GM19452 (cell line): ENCODE measurements at regions not wholly inside any gene's neighbourhood (a gene's known extent, or its start where the extent isn't known, plus 50 kb on each side); places are given as distances from the start of the nearest gene placed in this dataset.

Experiments used
- ATAC-seq: cut with Tn5 transposase; IDR thresholded peaks from one replicate; pipeline ENCODE4 v1.9.1; 2021; ENCODE audit not compliant: unreplicated experiment

GRCh38 chr3:148601766-148602685, 95.7 kb upstream of the AGTR1 start:
- no peak for ATAC-seq

- no peak for ATAC-seq
Measured at GRCh38 chr3:148604270-148605085, 93.2 kb upstream of the AGTR1 start.

GRCh38 chr3:148605521-148605920, 92.2 kb upstream of the AGTR1 start:
- no peak for ATAC-seq

- no peak for ATAC-seq
Measured at GRCh38 chr3:148606979-148607378, 90.7 kb upstream of the AGTR1 start.

- ATAC-seq = no peak
Measured at GRCh38 chr3:148607491-148607890, 90.2 kb upstream of the AGTR1 start.

- ATAC-seq = no peak
Measured at GRCh38 chr3:148612278-148612677, 85.4 kb upstream of the AGTR1 start.

GRCh38 chr3:148615382-148615781, 82.3 kb upstream of the AGTR1 start:
- ATAC-seq = no peak

- no peak for ATAC-seq
Measured at GRCh38 chr3:148625095-148625736, 72.5 kb upstream of the AGTR1 start.

- ATAC-seq = no peak
Measured at GRCh38 chr3:148625991-148626390, 71.7 kb upstream of the AGTR1 start.

GRCh38 chr3:148629006-148629405, 68.7 kb upstream of the AGTR1 start:
- ATAC-seq = no peak

- ATAC-seq = no peak
Measured at GRCh38 chr3:148631124-148631903, 66.4 kb upstream of the AGTR1 start.

GRCh38 chr3:148641722-148642121, 56.0 kb upstream of the AGTR1 start:
- no peak for ATAC-seq

- ATAC-seq = no peak
Measured at GRCh38 chr3:148642214-148642613, 55.5 kb upstream of the AGTR1 start.

- no peak for ATAC-seq
Measured at GRCh38 chr3:148642616-148643015, 55.1 kb upstream of the AGTR1 start.

- ATAC-seq = no peak
Measured at GRCh38 chr3:148643389-148643840, 54.3 kb upstream of the AGTR1 start.

- ATAC-seq = no peak
Measured at GRCh38 chr3:148646126-148646665, 51.5 kb upstream of the AGTR1 start.
